Activated T-cell treated with anti-CD3 and anti-CD28 coated beads for 48 hours (primary cell): ENCODE measurements at regions not wholly inside any gene's neighbourhood (a gene's known extent, or its start where the extent isn't known, plus 50 kb on each side); places are given as distances from the start of the nearest gene placed in this dataset.
A peak's percentile ranks its signal among the peaks of the same experiment; 100 is the strongest.

Experiments used
- DNase-seq: peaks from one replicate; pipeline ENCODE4 v3.0.0-alpha.2; 2020; ENCODE audit warnings: low read depth

DNA sequence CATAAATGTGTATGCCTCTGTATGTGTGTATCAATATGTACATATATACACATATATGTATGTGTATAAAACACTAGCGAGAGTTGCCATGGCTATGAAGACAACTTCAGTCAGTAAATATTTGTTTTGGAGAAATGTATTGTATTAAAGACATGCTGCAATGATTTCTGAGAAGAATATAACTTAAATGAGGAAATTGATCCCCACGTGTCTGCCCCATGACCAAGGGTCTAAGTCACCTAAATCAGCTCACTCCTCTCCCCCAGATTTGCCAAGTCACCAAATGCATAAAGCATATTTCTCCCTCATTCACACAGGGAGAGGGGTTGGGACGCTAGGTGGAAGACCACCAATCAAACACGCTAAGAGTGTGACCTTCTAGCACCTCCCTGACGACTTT lies 58.3 kb upstream of the LYST start:
- no peak for DNase-seq

DNA sequence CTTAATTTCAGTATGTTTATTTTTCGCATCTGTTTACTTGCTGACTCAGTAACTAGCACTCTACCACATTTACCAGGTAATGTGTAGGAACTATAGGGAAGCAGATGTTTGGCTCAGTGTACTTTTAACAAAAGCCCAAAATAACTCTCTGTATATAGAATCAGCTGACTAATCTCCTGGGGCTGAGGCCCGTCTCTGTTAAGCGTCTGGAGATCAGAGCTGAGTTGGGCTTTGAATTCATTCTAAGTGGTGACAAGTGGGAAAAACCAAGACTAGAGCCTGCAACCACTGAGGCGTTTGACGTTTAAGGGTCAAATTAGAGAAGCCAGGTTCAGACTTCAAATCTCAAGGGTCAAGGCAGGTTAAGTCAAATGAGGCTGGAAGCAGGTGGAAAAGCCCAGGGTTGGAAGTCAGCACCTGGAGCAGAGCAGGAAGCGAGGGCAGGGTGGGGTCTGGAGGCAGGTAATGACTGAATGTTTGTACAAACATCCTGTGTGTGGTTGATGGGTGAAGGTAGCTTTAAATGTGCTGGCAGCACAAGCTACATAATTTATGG lies 56.8 kb upstream of the LYST start:
- DNase-seq, result no peak

DNA sequence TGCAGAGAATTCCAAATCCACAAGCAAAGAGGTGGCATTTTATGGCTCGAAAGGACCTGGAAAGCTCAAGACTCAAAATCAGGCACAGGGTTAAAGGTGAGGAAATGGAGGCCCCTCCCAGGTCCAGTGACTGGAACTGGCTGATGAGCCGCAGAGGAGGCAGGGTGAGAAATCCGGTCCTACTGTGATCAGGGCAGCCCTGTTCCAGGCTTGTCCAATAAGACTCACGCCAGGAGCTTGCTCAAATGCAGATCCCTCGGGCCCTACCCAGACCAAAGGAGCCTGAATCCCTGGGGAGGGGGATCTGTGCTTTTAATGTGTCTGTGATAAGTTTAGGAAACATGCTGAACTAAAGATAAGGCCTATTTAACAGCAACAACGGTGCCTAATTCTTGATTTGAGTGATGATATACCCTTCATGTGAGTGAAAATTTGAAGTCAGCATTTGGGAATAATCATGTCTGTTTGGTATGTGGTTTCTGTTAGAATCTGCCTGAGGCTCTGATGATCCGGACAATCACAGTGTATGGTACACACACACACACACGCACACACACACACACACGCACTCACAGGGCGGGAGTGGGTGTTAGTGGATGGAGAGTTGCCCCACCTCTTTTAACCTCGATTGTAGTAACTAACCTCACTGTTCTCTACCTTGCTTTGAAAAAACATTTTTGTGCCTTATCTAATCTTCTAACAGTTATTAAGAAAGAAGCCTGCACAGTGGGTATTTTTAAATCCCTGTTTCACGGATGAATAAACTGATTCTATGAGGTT lies 54.1 kb upstream of the LYST start:
- DNase-seq, result no peak

DNA sequence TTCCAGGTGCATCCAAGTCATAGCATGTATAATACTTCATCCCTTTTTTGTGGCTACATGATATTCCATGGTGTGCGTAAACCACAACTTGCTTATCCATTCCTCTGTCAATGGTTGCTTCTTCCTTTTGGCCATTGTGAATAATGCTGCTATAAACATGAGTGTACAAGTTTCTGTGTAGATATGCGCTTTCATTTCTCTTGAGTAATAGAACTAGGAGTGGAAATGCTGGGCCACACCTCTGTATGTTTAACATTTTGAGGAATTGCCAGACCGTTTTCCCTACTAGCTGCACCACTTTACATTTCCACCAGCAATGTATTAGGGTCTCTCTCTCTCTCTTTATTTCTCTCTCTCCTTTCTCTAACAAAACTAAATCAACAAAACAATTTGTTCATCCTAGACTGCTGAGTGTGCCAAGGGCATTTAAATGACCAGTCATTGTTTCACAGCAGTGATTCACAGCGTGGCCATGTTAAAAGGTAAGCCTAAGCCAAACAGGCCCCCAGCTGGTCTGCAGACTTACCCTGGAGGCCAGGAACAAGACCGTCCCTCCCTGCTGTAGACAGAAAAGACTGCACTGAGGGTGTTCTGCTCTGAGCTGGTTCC lies 53.2 kb upstream of the LYST start:
- no peak for DNase-seq

DNA sequence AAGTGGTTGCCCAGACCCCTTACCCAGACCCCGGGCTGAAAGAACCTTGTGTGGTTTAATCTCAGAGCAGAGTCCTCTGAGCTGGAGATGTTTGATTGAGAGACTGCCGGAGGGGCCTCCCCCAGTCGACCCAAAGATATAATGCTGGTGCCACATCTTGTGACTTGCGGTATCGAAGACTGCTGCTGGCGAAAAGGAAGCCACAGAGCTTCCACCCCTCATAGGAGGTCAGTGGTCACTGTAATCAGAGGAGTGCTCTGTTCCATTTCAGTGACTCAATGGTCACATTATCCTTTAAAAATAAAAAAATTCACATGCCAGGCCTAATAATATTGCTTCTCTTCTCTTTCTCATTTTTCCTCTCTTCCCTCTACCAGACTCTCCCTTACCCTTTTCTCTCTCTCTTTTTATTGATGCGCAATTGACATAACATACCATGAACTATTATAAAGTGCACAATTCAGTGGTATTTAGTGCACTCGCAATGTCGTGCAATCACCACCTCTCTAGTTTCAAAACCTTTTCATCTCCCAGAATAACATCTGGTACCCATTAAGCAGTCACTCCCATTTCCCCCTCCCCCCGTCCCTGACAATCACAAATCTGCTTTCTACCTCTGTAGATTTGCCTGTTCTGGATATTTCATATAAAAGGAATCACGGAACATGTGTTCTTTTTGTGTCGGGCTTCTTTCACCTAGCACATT lies 52.6 kb upstream of the LYST start:
- no peak for DNase-seq

DNA sequence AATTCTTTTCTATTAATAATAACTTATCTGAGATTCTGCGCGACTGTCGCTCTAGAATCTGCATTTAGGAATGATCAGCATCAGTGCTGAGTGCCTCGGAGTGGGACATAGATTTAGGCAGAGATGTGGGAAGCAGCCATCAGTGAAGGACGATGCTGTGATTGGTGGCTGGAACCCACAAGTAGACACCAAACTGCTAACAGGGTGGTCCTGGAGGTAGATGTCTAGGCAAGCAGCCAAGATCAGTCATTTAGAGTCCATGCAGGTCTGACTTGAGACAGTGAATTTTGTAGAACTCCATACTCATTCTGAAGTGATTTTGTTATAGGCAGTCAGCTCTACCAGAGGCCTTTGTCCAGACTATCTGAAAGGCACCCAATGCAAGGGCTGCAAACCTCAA lies 51.8 kb upstream of the LYST start:
- no peak for DNase-seq

DNA sequence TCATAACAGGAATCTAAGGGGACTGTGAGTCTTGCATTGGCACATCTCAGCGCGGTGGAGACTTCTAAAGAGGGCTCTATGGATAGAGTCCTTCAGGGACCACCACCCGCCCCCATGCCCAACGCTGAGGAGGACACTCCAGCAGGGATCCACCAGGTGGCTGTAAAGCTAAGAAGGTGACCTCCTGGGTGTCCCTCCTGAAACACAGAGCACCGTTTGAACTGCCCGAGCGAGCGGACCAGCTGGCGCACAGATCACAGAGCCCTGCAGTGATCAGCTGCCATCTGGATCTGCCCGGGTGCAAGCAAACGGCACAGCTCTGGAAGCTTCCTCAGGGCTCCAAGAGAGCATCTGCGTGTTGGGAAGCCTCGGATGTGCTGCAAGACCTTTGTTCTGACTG lies 51.3 kb upstream of the LYST start:
- DNase-seq, result no peak

DNA sequence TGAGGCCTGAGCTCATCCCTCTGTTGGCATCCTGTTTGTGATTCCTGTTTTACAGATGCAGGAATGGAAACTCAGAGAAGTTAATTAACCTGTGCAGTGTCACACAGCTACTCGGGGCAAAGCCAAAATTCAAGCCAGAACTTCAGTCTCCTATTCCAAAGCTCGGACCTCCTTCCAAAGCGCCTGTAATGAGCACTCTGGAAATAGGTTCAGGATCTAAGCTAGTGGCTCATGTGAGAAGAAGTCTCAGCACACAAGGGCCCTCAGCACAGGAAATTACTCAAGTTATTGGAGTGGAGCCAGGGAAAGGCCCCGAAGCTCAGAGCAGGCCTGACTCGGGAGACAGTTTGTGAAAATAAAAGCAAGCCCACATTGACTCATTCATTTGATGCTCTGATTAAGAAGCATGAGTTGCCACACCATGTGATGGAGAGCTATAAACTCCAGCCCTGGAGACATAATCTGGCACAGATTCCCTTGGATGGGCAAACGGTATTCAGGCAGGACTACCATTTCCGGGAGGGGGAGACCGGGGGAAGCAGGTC lies 50.6 kb upstream of the LYST start:
- peak; percentile 56 for DNase-seq
